RKO (cell line): ENCODE measurements at regions not wholly inside any gene's neighbourhood (a gene's known extent, or its start where the extent isn't known, plus 50 kb on each side); places are given as distances from the start of the nearest gene placed in this dataset.

Source experiments
- DNase-seq: peaks from one replicate; pipeline ENCODE4 v3.0.0-alpha.2; 2016; ENCODE audit warnings: low spot score

DNA sequence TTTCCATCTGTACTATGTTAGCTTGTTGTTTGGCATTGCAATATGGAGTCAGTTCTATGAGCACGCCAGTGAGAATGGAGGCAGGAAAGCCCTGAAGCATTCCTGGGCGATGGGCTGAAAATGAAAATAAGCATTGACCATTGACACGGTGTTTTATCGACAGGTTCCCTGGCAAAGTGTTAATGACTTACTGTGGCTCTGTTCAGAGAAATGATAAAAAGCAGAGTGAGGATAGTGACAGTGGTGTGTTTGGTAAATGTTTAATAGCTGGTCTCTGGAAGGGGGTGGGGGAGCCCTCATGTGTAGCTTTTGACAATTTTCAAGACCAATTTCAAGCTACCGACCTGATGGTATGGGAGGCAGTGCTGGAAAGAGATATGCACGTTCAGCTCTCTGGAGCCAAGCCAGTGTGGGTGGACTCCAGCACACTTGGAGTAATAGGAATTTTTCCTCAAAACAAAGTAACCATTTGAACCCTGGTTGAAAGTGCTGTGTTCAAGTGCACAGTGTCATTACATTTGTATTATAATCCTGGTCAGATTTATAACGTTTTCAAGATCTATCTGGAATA lies 341.7 kb upstream of the ROBO2 start:
- DNase-seq: no peak

DNA sequence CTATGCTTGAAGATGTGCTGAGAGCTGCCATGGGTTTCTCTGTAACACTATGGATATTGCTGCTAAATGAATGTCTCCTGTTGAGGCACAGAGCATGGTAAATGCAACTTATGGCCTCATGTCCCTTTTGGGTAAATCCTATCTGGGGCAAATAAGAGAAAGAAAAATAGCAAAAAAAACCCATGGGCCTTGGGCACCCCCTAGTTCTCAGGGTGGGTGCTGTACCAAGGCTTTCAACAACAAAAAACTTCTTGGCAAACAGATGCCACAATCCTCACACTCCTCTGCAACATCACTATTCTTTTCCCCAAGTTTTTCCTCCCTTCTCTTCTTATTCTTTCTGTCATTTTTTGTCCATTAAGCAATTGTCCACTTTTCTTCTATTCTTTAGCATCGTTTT lies 340.1 kb upstream of the ROBO2 start:
- DNase-seq: no peak

DNA sequence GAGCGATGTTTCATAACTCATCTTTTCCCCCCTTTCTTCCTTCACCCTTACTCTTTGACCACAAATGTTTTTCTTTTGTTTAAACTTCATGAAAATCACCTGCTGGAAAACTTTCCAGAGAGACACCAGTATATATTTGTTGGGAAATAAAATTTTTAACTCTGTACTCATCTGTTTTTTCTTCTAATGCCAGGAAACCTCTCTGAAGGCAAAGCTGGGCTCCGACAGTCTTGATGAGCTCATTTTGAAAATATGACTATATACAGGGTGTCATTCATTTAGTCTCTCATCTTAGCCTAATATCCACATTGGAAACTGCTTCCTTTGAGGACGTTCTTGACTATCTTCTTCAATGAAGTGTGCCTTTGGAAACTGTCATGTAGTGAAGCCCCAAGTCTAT lies 339.6 kb upstream of the ROBO2 start:
- no peak for DNase-seq

DNA sequence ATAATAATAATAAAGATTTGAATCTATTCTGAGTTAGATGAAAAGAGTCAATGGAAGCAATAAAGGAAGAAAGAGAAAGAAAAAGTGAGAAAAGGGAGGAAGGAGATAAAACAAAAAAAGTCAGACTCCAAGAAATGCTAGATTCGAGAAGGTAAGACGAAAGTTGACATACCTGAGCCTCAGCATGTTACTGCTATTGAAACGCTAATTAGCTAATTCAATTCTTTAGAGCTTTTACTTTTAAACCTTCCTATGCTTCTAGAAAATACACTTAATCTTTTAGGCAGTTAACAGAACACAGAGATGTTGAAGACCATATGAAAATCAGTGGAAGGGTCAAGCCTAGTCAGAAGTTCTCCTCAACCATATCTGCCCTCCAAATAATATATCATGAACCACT lies 337.2 kb upstream of the ROBO2 start:
- DNase-seq: no peak

DNA sequence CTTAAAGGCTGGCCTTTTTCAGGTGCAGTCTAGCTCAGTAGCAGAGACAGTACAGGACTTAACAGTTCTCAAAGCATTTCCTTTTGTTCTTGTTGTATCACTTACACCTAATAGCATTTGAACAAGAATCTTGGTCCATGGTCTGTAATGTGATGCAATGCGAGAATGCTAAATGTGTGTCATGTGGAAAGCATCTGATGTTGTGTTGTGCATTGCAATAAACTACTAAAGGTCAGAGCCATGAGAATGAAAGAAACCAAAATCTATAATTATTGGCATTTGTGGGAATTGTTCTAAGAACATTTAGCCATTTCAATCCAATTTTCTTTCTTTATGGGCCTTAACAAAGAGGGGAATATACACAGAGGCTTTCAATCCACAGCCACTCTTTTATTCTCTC lies 324.5 kb upstream of the ROBO2 start:
- no peak for DNase-seq

DNA sequence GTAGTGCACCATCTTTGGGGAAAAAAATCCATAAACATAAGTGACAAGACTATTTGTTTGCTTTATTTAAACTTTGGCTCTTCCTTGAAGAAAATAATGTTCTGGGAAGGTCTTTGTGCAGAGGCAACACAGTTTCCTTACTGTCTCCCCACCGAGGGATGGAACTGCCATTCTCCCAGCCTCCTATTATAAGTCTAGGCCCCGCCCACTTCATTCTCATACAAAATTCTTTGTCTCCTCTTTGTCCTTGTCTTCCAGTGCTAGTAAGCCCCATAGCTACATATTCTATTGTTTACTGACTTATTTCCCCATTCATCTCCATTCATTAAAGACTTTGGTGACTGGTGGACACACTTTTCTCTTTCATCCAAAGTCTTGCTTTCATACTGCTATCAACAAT lies 316.5 kb upstream of the ROBO2 start:
- no peak for DNase-seq

DNA sequence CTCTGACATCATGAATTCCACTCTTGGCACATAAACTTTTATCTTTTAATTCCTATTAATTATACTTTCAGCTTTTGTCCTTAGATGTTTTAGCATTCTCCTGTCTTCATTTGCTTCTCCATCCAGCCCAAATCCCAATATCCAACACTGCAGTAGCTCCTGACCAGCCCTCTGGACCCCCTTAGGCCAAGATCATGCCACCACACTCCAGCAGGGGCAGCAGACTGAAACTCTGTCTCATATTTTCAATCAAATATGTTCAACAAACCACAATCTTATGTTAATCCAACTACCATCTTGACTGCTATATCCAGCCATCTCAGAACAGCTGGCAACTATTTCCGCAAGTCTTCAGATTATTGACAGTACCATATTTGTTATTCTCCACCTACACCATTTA lies 315.8 kb upstream of the ROBO2 start:
- DNase-seq: no peak

DNA sequence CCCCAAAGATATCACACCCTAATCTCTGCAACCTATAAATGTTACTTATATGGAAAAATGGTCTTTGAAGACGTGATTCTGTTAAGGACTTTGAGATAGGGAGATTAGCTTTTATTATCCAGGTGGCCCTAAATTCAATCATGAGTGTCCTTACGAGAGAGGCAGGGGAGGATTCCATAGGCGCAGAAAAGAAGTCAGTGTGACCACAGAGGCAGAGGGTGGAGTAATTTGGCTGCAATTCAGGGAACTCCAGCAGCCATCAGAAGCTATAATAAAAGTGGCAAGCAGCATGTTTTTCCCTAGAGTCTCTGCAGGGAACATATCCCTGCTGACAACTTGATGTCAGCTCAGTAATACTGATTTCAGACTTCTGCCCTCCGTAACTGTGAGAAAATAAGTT lies 315.2 kb upstream of the ROBO2 start:
- no peak for DNase-seq

DNA sequence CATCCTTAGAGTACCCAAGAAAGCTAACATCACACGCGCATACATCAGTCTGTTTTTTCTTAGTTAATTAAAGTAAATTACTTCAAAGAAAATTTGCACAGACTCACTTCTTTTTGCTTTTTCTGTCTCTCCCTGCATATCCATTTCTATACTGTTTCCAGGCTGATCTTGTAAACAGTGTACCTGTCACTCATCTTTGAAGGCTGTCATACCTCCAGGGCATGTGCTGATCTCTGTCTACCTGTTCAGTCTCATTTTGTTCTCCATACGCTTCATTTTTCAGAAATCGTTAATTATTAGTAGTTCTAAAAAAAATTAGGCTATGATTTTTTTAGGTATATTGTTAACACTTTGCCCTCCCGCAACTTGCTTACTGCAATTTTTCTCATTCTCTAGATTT lies 313.9 kb upstream of the ROBO2 start:
- DNase-seq: no peak

DNA sequence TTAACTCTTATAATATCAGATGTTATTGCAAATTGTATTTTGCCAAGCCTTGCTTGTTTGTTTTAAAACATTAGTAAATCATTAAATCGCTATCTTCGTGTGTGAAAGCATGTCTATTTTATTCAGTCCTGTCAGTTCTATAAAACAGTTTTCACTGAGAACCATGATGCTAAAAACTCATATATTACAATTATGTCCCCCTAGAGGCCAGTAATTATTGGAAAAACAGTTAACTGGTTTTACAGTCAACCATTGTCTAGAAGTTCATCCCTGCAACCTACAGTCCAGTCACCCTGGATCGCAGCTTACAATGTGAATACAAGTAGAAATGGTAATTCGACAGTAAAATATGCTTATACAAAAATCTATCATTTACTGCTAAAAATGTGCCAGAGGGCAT lies 311.5 kb upstream of the ROBO2 start:
- DNase-seq: no peak

DNA sequence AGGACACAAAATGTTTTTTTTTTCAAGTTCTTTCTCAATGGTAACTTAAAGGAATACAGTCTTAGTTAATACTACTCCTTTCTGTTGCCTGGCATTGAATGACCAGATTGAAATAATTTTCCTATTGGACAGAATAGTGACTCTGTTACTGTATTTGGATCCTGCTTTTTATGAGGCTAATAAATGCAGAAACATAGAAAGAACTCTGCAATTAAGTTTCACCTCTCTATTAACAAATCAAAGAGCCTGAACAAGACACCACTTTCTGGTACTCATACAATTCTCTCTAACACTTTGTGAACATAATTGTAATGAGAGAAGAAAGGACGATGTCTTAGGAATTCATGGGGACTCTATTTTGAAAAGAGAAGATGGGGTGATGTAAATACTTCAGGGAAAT lies 308.4 kb upstream of the ROBO2 start:
- no peak for DNase-seq

DNA sequence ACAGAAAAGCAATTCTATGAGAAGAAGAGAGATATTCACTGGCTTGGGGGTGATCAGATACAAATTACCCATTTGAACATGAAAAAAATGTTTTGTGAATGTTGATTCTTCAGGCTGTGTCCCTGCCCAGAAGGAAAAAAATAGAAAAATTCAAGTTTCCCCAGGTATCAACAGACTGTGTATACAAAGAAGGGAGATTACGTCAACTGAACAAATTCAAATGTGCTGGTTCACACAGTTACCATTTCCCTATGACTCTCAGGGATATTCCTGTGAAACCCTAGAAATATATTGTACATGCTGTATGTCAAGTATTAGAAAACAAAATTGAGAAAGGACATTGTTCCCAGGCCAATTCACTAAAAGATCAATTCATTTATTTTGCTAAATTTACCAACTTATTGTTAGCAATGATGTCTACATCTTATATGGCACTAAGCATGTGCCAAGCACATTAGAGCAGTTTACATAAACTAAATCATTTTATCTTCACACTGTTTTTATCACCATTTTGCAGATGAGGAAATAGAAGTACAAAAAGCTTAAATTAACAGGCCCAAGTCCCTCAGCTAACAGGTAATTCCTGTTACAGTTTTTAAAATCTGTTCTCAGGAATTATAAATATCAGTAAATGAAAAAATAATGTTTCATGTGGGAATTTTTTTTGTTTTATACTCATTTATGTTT lies 306.7 kb upstream of the ROBO2 start:
- no peak for DNase-seq

DNA sequence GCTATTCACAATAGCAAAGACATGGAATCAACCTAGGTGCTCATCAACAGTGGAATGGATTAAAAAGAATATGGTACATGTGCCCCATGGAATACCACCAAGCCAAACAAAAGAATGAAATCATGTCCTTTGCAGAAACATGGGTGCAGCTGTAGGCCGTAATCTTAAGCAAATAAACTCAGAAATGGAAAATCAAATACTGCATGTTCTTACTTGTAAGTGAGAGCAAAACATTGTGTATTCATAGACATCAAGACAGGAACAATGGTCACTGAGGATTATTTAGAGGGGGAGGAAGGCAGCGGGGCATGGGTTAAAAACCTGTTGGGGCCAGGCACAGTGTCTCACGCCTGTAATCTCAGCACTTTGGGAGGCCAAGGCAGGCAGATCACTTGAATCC lies 304.7 kb upstream of the ROBO2 start:
- DNase-seq: no peak

DNA sequence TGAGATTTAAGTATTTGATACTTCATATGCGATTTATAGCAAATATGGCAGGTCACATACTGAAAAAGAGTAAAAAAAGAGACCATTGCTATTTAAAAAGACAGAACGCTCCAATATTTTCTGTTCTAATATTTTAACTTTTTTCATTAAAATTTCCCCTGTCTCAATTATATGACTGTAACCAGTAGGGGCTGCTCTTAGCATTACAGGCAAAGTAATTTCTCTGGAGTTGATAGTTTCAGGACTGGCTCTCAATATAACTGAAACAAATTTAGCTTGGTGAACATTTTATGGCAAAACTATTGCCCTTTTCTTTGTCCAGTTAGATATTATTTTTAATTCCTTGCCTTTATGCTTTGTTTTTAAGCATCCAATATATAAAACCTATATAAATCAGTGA lies 286.3 kb upstream of the ROBO2 start:
- peak; percentile 37 for DNase-seq

DNA sequence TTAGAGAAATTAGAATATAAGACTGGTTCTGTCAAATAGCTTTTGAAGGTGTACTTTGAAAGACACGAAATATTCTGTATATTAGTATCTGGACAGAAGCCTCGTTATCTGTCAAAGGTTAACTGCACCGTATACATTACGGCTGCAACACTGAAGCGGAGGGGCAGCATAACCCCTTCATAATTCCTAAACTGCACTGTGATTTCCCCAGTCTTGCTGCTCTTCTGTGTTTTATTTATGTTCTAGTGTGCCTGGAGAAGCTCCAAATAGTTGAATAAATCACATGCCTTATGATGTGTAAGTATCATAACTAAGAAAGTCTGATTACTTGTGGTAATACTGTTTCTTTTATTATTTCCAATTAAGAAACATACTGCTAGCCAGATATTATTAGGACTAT lies 285.7 kb upstream of the ROBO2 start:
- DNase-seq: no peak

DNA sequence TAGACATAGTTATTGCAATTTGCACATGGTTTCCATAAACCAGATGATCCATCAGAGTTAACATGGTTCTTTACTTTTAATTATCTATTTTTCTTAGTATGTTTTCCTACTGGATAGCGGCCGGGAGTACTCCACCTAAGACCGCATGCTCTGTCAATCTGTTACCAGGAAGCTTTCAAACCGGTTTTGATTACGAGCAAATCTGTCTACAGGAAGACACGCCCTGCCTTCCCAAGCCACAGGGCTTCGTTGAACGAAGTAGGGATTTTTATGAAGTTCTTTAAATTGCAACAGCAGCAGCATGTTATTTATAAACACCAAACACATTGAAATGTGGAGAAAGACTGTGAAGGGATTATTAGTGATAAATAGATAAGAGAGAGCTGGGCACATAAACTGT lies 283.3 kb upstream of the ROBO2 start:
- no peak for DNase-seq

DNA sequence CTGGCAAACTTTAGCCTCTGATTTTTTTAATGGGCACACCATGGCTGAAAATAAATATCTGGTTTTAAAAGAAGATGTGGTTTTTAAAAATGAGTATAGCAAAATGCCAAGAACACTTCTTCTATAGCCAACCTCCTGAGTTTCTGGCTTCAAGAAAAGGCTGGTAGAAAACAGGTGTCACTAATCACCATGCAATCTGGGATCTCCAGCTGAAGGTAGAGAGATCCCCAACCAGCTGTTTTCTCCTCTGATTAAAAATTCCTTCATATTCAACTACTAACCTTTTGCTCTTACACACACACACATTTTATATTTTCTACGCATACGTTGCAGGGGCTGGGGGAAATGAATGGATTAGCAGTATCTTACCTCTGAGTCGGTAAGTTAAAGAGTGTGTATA lies 279.6 kb upstream of the ROBO2 start:
- no peak for DNase-seq

DNA sequence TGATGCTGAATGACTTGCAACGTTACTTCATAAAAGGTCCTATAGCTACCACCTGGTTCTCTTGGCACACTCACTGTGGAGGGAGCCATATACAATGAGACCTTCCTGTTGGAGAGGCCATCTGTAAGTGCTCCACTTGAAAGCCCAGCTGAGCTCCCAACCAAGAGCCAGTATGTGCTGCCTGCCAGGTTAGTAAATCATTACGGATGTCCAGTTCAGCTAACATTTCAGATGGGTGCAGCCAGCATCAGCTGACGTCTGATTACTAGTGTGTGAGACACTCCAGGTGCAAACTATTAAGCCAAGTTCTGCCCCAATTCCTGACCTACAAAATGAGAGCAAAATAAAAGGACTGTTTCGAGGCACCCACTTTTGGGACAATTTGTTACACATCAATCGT lies 274.4 kb upstream of the ROBO2 start:
- DNase-seq: no peak

DNA sequence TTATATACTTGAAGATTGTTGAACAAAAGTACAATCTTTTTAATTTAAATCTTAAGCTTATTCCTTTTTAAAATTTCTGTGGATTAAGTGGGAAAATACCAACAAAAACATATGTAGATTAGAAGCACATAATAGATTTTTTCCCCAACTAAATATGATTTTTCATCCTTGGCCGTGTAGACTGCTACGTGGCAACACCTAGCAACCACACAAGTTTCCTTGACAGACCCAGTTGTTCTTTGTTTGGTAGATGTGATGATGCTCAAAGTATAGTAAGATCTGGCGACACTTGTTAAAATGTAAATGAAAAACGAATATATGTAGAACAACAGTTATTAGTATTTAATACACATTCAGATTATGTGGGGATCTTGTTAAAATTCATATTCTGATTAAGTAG lies 271.0 kb upstream of the ROBO2 start:
- no peak for DNase-seq

DNA sequence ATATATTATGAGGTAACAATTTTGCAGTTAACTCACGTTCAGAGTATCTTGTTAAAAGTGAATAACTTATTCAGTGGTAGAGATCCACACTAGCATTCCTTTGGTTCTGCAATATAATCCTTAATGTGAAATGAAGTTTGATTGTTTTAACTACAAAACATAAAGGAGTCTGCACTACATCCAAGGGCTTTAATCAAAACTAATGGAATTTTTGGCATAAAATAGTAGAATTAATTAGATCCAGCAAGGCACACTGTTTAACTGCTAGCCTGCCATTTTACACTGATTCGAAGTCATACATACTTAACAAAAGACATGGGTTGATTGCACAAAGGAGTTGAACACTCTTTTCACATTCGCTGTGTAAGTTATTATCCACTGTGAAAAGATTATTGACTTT lies 263.0 kb upstream of the ROBO2 start:
- DNase-seq: no peak

DNA sequence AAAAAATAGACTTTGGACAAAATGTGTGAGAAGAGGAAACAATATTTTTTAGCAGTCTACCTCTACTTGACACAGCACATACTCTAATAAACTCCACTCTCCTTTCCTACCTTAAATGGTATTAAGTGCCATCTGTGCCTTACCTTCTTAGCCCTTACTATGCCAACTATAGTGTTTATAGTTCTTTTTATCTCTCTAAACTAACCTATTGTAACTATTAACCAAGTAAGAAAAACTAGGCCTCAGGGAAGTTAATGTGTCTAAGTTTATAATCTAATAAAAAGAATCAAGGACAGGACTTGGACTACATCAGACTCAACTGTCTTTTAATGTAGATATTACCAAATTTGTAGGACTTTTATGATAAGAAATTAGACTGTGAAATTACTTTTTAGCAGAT lies 251.7 kb upstream of the ROBO2 start:
- DNase-seq: no peak

DNA sequence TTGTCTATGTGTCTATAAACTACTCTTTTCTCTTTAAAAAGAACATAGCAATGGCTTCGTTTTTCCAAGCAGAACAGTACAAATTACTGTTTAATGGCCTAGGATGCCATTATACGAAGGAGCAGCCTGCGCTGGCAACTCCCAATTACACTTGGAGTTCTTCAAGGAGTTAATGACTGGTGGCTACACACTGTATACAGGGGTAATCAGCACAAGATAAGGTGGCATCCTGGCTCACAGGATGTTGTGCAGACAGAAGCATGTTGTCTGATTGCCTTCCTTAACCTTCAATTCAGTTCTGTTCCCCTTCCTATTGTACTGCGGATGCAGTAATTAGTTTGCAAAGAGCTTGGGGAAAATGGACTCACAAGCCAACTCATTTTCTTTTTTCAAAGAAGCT lies 250.7 kb upstream of the ROBO2 start:
- no peak for DNase-seq

DNA sequence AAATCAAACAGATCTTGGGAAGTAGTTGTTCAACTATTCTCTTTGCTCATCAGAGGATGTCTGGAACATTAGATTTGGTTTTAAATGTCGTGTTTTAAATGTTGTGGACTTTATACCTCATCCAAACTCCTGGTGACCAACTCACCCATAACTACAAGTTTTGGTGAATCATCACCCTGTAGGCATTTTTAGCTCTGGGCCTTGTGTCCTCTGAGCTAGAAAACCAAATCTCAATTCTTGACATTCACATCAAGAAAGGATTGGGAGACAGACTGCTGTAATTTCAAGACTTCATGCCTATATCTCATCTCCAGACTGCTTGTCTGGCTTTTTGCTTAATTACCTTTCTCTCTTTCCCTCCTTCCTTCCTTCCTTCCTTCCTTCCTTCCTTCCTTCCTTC lies 228.5 kb upstream of the ROBO2 start:
- no peak for DNase-seq

DNA sequence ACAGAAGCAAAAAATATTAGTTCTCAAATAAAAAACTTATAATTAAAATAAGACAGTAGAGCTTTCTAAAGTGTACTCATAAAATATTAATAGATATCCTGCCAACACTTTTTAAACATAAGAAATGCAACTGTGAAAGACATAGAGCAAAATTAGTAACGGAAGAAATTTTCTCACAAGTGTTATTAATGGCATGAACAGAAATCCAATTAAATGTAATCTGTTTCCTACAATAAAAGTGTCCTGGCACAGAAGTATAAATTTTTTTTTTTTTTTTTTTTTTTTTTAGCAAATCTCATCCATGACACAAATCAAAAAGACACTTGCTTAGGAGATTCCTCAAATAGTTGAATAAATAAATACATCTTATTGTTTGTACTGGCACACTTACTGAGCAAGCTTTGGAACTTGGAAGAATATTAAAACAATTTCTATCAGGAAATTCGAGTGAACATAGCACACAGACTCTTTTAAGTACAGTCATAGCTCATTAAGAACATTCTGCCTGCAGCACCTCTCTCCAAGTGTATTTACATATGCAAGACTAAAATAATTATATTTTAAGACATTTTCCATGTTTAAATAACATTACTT lies 227.2 kb upstream of the ROBO2 start:
- no peak for DNase-seq
